Activated T-cell treated with anti-CD3 and anti-CD28 coated beads, Interleukin-2, amount 50 U/mL, for 72 hours (primary cell): ENCODE measurements at regions not wholly inside any gene's neighbourhood (a gene's known extent, or its start where the extent isn't known, plus 50 kb on each side); places are given as distances from the start of the nearest gene placed in this dataset.

Experiments
- ATAC-seq, 2 donors: fragments of 150-1000 bp; cut with Tn5 transposase; replicated peaks in 1 of 2; 2 replicates each; pipeline ENCODE4 v1.10.0; 2021; ENCODE audit warnings: moderate library complexity in 2 of 2, mild to moderate bottlenecking in 1 of 2
- DNase-seq, 2 donors: peaks; one replicate each; pipeline ENCODE4 v3.0.0; 2021 to 2022; ENCODE audit warnings: mixed read lengths in 1 of 2
- H3K27ac Mint-ChIP-seq: one replicate; pipeline ENCODE4 v1.8.0; 2022; ENCODE audit warnings: mild to moderate bottlenecking, moderate library complexity, mixed read lengths
- H3K27me3 Mint-ChIP-seq: one replicate; pipeline ENCODE4 v1.8.0; 2022; ENCODE audit warnings: low read depth, mixed read lengths
- H3K36me3 Mint-ChIP-seq, 2 donors: one replicate each; pipeline ENCODE4 v1.8.0; 2022; ENCODE audit warnings: mixed read lengths in 2 of 2, mild to moderate bottlenecking in 1 of 2; ENCODE audit not compliant: insufficient read depth in 2 of 2
- H3K4me1 Mint-ChIP-seq: one replicate; pipeline ENCODE4 v1.8.0; 2022; ENCODE audit warnings: low read depth, mixed read lengths
- H3K4me3 Mint-ChIP-seq, 2 donors: one replicate each; pipeline ENCODE4 v1.8.0; 2022; ENCODE audit warnings: mild to moderate bottlenecking in 2 of 2, mixed read lengths in 2 of 2, moderate library complexity in 2 of 2
- H3K9me3 Mint-ChIP-seq, 2 donors: one replicate each; pipeline ENCODE4 v1.8.0; 2022; ENCODE audit warnings: mixed read lengths in 2 of 2

GRCh38 chr17:22599322-22599721 lies 907.0 kb downstream of the KCNJ18 start:
- Mint-ChIP-seq H3K4me3 (no peak overlapping the region), H3K27ac (no peak overlapping the region), H3K4me1 (no peaks in the 10 kb centered on the region), H3K9me3 (peaks cover 3 to 5% of the 10 kb centered on the region in 2 donors), H3K36me3 (no peaks in the 10 kb centered on the region), H3K27me3 (no peaks in the 10 kb centered on the region)
- DNase-seq (no peak), ATAC-seq (no peak)

DNA sequence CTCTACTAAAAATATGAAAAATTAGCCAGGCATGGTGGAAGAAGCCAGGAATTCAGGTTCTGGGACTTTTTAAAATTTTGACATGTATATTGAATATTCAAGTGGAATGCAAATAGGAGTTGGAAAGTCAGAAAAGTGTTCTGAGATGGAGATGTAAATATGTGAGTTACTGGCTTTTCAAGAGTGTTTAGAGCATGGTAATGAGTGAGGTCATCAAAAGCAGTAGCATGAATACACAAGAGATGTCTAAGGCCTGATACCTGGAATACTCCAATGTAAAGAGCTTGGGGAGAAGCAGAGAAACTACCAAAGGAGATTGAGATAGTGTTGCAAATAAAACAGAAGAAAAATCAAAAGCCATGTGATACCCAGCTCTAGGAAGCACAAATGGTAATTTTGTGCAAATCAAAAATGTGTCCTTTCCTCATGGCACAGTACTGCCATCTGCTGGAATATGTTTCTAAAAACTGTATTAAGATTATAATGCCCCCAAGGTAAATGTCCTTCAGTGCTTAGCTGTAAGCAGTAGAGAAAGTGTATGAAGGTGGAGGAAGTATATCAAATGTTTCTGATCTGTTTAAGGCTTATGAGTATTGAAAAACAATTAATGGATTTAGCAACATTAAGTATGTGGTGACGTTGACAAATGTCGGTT lies 908.4 kb downstream of the KCNJ18 start:
- Mint-ChIP-seq H3K36me3 (no peaks in the 10 kb centered on the region), H3K27ac (no peak overlapping the region), H3K4me3 (no peak overlapping the region), H3K27me3 (no peaks in the 10 kb centered on the region), H3K4me1 (no peaks in the 10 kb centered on the region), H3K9me3 (peaks cover 3 to 5% of the 10 kb centered on the region in 2 donors)
- ATAC-seq (no peak), DNase-seq (no peak)
